Gastrocnemius medialis (tissue), 4 donors: ENCODE measurements at regions not wholly inside any gene's neighbourhood (a gene's known extent, or its start where the extent isn't known, plus 50 kb on each side); places are given as distances from the start of the nearest gene placed in this dataset.

ENCODE experiments used
- CTCF ChIP-seq, 5 experiments: fragments of 450-650 bp in 3 of 5; fragments of 200-600 bp in 2 of 5; sonication (generic) in 2 of 5; IDR thresholded peaks in 4 of 5; conservative IDR thresholded peaks in 1 of 5; 1 replicate in 4 of 5; 2 replicates in 1 of 5; pipeline ENCODE4 v1.5.1; 2016 to 2019; ENCODE audit warnings: antibody characterized with exemption in 5 of 5, mild to moderate bottlenecking in 3 of 5, moderate library complexity in 3 of 5
- POLR2A ChIP-seq, 2 donors: fragments of 450-650 bp; IDR thresholded peaks; one replicate each; pipeline ENCODE4 v1.6.1; 2017; ENCODE audit warnings: antibody characterized with exemption in 2 of 2, mild to moderate bottlenecking in 2 of 2, moderate library complexity in 2 of 2

- TF ChIP-seq CTCF (IDR thresholded peaks at IDR 0.05 in 4 of 5, conservative IDR thresholded peaks at IDR 0.05 in 1 of 5) = no peak
- TF ChIP-seq POLR2A (IDR thresholded peaks at IDR 0.05) = no peak
Measured at GRCh38 chr4:63315651-63316050, 1093.6 kb downstream of the TECRL start.
